K562 (cell line): ENCODE measurements at regions not wholly inside any gene's neighbourhood (a gene's known extent, or its start where the extent isn't known, plus 50 kb on each side); places are given as distances from the start of the nearest gene placed in this dataset.

Experiments used
- ATAC-seq: fragments of 200-7000 bp; cut with Tn5 transposase; 3 replicates; pipeline ENCODE4 v1.9.1; 2020; ENCODE audit warnings: moderate library complexity
- BruUV-seq: library from RNA; stranded (reverse); fragments of 400-500 nt; replicated peaks from 2 replicates; lab custom pipeline; 2021; lab: Mats Ljungman, UMichigan
- CTCF ChIA-PET: fragments of 300-600 bp; formaldehyde crosslinking; extraction: SDS; loops from one replicate; lab custom pipeline; 2021; ENCODE audit warnings: low intra/inter-chr PET ratio; lab: Yijun Ruan, JAX
- POLR2A ChIA-PET: fragments of 300-600, 350-650 bp; sonication (Branson Sonifier 250); formaldehyde crosslinking; extraction: SDS; loops from one replicate; lab custom pipeline; 2021; ENCODE audit warnings: antibody characterized with exemption, inconsistent platforms; lab: Yijun Ruan, JAX
- DNase-seq, 4 experiments: peaks; one replicate each; pipeline versions ENCODE4 v3.0.0 to v3.0.0-alpha.2; 2011 to 2018; ENCODE audit warnings: low spot score in 3 of 4, mixed read lengths in 3 of 4; ENCODE audit errors: extremely low read depth in 1 of 4
- FAIRE-seq: peaks from 2 replicates; lab custom pipeline; 2011; peaks lifted over from hg19 to GRCh38; lab: Jason Lieb, UNC
- H2AFZ ChIP-seq: 2 replicates; pipeline ENCODE4 v1.6.0; 2011; ENCODE audit warnings: low read depth, low read length, control low read depth, inconsistent platforms
- H3K27ac ChIP-seq: fragments of 200-600 bp; 3 replicates; pipeline ENCODE4 v1.8.0; 2011; ENCODE audit warnings: low read depth, mild to moderate bottlenecking, control low read depth, inconsistent platforms, low read length, moderate library complexity, mixed read lengths; ENCODE audit errors: extremely low read depth
- H3K27me3 ChIP-seq, 2 experiments: fragments of 300-600 bp in 1 of 2; 2 replicates in 1 of 2; 3 replicates in 1 of 2; pipeline versions ENCODE4 v1.6.0 to v1.8.0; 2011; ENCODE audit warnings: inconsistent platforms in 2 of 2, low read length in 2 of 2, mild to moderate bottlenecking in 1 of 2, mixed read lengths in 1 of 2, moderate library complexity in 1 of 2; ENCODE audit not compliant: control insufficient read depth in 2 of 2, insufficient read depth in 2 of 2
- H3K36me3 ChIP-seq: fragments of 300-600 bp; 3 replicates; pipeline ENCODE4 v1.8.0; 2011; ENCODE audit warnings: mild to moderate bottlenecking, low read length, inconsistent platforms; ENCODE audit not compliant: control insufficient read depth, insufficient read depth
- H3K4me1 ChIP-seq, 2 experiments: fragments of 200-600 bp in 1 of 2; replicated peaks in 1 of 2; 2 replicates in 1 of 2; 3 replicates in 1 of 2; pipeline versions ENCODE4 v1.5.1 to v1.8.0; 2011; ENCODE audit warnings: inconsistent platforms in 2 of 2, low read length in 2 of 2, mild to moderate bottlenecking in 1 of 2, mixed read lengths in 1 of 2, moderate library complexity in 1 of 2; ENCODE audit not compliant: control insufficient read depth in 2 of 2, insufficient read depth in 2 of 2
- H3K4me2 ChIP-seq: 2 replicates; pipeline ENCODE4 v1.6.1; 2011; ENCODE audit warnings: low read length, control low read depth, inconsistent platforms, mixed read lengths; ENCODE audit not compliant: insufficient read depth
- H3K4me3 ChIP-seq: fragments of 200-600 bp; sonication (generic), shearing (Covaris generic); 2 replicates; pipeline ENCODE4 v1.5.1; 2016; ENCODE audit warnings: control low read depth, inconsistent platforms
- H3K79me2 ChIP-seq: fragments of 200-600 bp; 3 replicates; pipeline ENCODE4 v1.8.0; 2011; ENCODE audit warnings: low read length, inconsistent platforms; ENCODE audit not compliant: control insufficient read depth, insufficient read depth
- H3K9ac ChIP-seq, 2 experiments: 2 replicates each; pipeline versions ENCODE4 v1.6.0 to v1.6.1; 2011; ENCODE audit warnings: low read depth in 2 of 2, low read length in 2 of 2, control low read depth in 1 of 2, inconsistent platforms in 1 of 2, mild to moderate bottlenecking in 1 of 2, mixed read lengths in 1 of 2; ENCODE audit not compliant: insufficient read depth in 1 of 2
- H3K9me1 ChIP-seq: one replicate; pipeline ENCODE4 v1.6.0; 2011; ENCODE audit warnings: inconsistent platforms, mild to moderate bottlenecking, low read length, moderate library complexity; ENCODE audit not compliant: control insufficient read depth, insufficient read depth
- H3K9me3 ChIP-seq: replicated peaks from 2 replicates; pipeline ENCODE4 v1.5.1; 2011; ENCODE audit warnings: low read depth, low read length, inconsistent platforms; ENCODE audit not compliant: control insufficient read depth, insufficient read depth
- H4K20me1 ChIP-seq: replicated peaks from 2 replicates; pipeline ENCODE4 v1.6.1; 2011; ENCODE audit warnings: low read length, inconsistent platforms, mixed read lengths; ENCODE audit not compliant: control insufficient read depth, insufficient read depth
- MED1 ChIP-seq: sonication (generic); formaldehyde crosslinking; IDR thresholded peaks from 2 replicates; pipeline ENCODE4 v1.8.1; 2023; ENCODE audit warnings: missing genetic modification reagents, borderline replicate concordance
- POLR2B ChIP-seq: fragments of 450-650 bp; IDR thresholded peaks from 2 replicates; pipeline ENCODE4 v1.6.1; 2018; ENCODE audit warnings: low read depth; ENCODE audit not compliant: partially characterized antibody
- WGBS: fragments of 100-300 bp; shearing (Covaris generic); methylation state at CpG from one replicate; pipeline ENCODE4 v1.1.6; 2016; ENCODE audit warnings: low coverage, mixed read lengths; ENCODE audit not compliant: insufficient coverage; ENCODE audit errors: missing lambda C conversion rate; 5-methylcytosine and 5-hydroxymethylcytosine counted together
- in situ Hi-C: fragments of 300-500 bp; cut with MboI; formaldehyde crosslinking; loops from 4 replicates; pipeline ENCODE4 v1.15.0; 2018; ENCODE audit warnings: inconsistent platforms, mixed read lengths
- intact Hi-C: fragments of 100-400 bp; cut with micrococcal nuclease; formaldehyde crosslinking; loops from 2 replicates; pipeline ENCODE4 v1.14.2; 2022

DNA sequence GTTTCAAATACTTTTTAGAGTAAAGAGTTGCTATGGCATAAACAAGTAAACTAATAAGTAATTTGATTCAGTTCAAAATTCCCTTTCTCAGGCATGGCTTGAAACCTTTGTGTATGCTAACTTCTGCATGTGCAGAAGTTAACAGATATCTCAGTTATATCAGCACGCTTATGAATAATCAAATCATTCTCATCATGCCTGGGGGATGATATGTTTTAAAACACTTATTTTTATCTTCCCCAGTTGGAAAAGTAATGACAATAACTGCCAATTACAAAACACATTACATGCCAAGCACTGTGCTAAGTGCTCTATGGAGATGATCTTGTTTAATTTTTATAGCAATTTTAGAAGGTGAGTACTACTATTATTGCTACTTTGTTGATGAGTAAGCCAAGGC, 146.4 kb downstream of the YIPF5 start:
- no peak overlapping the region for H3K4me2 ChIP-seq
- no peak overlapping the region for H3K9ac ChIP-seq
- no peak overlapping the region for H2AFZ ChIP-seq
- no peaks in the 10 kb centered on the region for H3K9me1 ChIP-seq
- POLR2A ChIA-PET, result no interaction called here
- 0% methylated on average over 1 of the region's 1 CpG for WGBS
- H3K4me3 ChIP-seq, result no peak overlapping the region
- no peaks in the 10 kb centered on the region for H4K20me1 ChIP-seq
- H3K27me3 ChIP-seq, result no peaks in the 10 kb centered on the region
- no TSS peak for BruUV-seq
- FAIRE-seq (no peak), ATAC-seq (no peak), DNase-seq (no peak)
- in situ Hi-C loops (no loop called here), intact Hi-C loops (no loop called here)
- CTCF ChIA-PET, result no interaction called here
- TF ChIP-seq MED1 (CRISPR knock-in tag), result no peak
- no peaks in the 10 kb centered on the region for H3K79me2 ChIP-seq
- no peaks in the 10 kb centered on the region for H3K36me3 ChIP-seq
- no peaks in the 10 kb centered on the region for H3K9me3 ChIP-seq
- H3K4me1 ChIP-seq, result no peaks in the 10 kb centered on the region
- no peak overlapping the region for H3K27ac ChIP-seq

DNA sequence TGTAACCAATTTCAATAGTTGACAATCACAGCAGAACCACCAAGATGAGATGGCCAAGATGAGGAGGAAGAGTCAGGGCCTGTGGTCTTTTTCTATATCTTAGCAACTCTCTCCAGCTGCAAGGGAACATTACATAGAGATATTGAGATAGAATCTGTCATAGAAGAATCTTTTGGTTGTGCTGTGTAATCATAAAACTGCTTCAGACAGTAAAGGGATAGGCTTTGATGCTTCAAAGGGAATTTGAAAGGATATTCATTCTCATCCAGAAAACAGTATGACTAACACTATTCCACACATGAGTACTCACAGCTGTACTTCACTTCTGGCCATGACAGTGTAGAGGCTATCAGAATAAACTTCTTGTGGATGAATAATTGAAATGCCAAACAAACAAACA, 145.9 kb downstream of the YIPF5 start:
- Histone ChIP-seq H3K9me1 (no peaks in the 10 kb centered on the region), H3K4me3 (no peak overlapping the region), H3K4me2 (no peak overlapping the region), H3K36me3 (no peaks in the 10 kb centered on the region), H3K9ac (no peak overlapping the region), H4K20me1 (no peaks in the 10 kb centered on the region), H2AFZ (no peak overlapping the region), H3K4me1 (no peaks in the 10 kb centered on the region), H3K9me3 (no peaks in the 10 kb centered on the region), H3K27ac (no peak overlapping the region), H3K27me3 (no peaks in the 10 kb centered on the region), H3K79me2 (no peaks in the 10 kb centered on the region)
- in situ Hi-C loops (no loop called here), intact Hi-C loops (no loop called here)
- no peak for TF ChIP-seq POLR2B
- ChIA-PET CTCF (no interaction called here), POLR2A (interaction anchor here (0.6 kb wide), 1 partner anchor 28 kb away, joined by 3 read pairs; no protein-coding TSS in a partner anchor)
- ATAC-seq, result no peak
- no peak for FAIRE-seq
- no peak for DNase-seq
- no TSS peak for BruUV-seq
